SK-N-SH (cell line): ENCODE measurements at regions not wholly inside any gene's neighbourhood (a gene's known extent, or its start where the extent isn't known, plus 50 kb on each side); places are given as distances from the start of the nearest gene placed in this dataset.

Source experiments
- RFX5 ChIP-seq: IDR thresholded peaks from 2 replicates; pipeline ENCODE4 v1.6.1; 2012; ENCODE audit warnings: mild to moderate bottlenecking, improper control_type of control experiment, low read length
- TF ChIP-seq, protein P1 (sequence below): fragments of 200-600 bp; sonication (generic); IDR thresholded peaks from 2 replicates; pipeline ENCODE4 v1.6.1; 2017; ENCODE audit warnings: antibody characterized with exemption, mild to moderate bottlenecking, moderate library complexity

DNA sequence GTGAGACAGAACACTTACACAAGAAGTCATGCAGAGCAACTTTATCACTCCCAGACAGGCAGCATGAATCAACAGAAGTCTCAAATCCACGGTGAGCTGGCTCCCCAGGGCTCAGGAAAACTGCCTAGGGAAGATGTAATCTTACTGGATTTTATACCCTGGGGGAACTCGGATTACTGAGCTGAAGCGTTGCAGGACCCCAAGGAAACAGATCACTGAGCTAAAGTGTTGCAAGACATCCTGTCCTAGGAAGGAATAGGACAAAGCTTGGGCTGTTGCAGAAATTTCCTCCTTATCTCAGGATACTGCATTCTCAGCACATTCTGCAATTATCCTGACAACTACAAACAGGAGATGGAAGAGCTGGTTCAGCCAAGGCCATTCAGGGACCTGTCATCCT is 224.8 kb downstream of the TFAP2A start:
- TF ChIP-seq, protein P1, sequence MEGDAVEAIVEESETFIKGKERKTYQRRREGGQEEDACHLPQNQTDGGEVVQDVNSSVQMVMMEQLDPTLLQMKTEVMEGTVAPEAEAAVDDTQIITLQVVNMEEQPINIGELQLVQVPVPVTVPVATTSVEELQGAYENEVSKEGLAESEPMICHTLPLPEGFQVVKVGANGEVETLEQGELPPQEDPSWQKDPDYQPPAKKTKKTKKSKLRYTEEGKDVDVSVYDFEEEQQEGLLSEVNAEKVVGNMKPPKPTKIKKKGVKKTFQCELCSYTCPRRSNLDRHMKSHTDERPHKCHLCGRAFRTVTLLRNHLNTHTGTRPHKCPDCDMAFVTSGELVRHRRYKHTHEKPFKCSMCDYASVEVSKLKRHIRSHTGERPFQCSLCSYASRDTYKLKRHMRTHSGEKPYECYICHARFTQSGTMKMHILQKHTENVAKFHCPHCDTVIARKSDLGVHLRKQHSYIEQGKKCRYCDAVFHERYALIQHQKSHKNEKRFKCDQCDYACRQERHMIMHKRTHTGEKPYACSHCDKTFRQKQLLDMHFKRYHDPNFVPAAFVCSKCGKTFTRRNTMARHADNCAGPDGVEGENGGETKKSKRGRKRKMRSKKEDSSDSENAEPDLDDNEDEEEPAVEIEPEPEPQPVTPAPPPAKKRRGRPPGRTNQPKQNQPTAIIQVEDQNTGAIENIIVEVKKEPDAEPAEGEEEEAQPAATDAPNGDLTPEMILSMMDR = no peak
- TF ChIP-seq RFX5 = no peak
